DOHH2 (cell line): ENCODE measurements at regions not wholly inside any gene's neighbourhood (a gene's known extent, or its start where the extent isn't known, plus 50 kb on each side); places are given as distances from the start of the nearest gene placed in this dataset.

Source experiments
- EZH2phosphoT487 ChIP-seq: fragments of 200-600 bp; sonication (generic); IDR thresholded peaks from 2 replicates; pipeline ENCODE4 v1.6.1; 2017; ENCODE audit warnings: borderline replicate concordance, mild to moderate bottlenecking, antibody characterized with exemption, low read length, moderate library complexity, mixed read lengths
- TF ChIP-seq, protein P1 (sequence below): fragments of 200-600 bp; sonication (generic); IDR thresholded peaks from one replicate; pipeline ENCODE4 v1.5.1; 2014; ENCODE audit warnings: antibody characterized with exemption, mild to moderate bottlenecking, low read depth, low read length; ENCODE audit not compliant: poor library complexity, severe bottlenecking

DNA sequence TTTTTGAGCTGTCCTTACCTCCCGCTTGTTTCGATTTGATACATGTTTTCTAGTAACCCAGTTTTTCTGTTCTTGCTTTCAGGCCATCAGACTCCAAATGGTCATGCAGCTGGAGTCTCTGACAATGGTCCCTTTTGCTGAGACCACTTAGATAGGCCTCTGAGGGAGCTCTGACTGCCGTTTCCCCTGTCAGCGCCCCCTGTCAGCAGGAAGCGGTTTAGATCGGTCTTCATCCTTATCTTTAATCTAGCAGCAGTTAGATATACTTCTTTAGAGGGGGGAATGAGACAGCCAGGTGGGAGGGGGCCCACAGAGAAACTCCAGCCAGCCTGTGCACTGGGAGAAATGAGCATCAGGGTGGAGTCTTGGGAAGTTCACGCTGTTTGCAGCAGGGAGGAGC, 457.9 kb downstream of the GPAT3 start:
- TF ChIP-seq, protein P1, sequence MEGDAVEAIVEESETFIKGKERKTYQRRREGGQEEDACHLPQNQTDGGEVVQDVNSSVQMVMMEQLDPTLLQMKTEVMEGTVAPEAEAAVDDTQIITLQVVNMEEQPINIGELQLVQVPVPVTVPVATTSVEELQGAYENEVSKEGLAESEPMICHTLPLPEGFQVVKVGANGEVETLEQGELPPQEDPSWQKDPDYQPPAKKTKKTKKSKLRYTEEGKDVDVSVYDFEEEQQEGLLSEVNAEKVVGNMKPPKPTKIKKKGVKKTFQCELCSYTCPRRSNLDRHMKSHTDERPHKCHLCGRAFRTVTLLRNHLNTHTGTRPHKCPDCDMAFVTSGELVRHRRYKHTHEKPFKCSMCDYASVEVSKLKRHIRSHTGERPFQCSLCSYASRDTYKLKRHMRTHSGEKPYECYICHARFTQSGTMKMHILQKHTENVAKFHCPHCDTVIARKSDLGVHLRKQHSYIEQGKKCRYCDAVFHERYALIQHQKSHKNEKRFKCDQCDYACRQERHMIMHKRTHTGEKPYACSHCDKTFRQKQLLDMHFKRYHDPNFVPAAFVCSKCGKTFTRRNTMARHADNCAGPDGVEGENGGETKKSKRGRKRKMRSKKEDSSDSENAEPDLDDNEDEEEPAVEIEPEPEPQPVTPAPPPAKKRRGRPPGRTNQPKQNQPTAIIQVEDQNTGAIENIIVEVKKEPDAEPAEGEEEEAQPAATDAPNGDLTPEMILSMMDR = peak; percentile 46
- TF ChIP-seq EZH2phosphoT487 = no peak
